Upper lobe of left lung (tissue), 6 donors: ENCODE measurements at regions not wholly inside any gene's neighbourhood (a gene's known extent, or its start where the extent isn't known, plus 50 kb on each side); places are given as distances from the start of the nearest gene placed in this dataset.

Experiments
- ATAC-seq, 2 donors: fragments of 200-7000 bp; cut with Tn5 transposase; one replicate each; pipeline ENCODE4 v1.9.1; 2022; ENCODE audit warnings: mild to moderate bottlenecking in 2 of 2, moderate library complexity in 2 of 2; ENCODE audit not compliant: low FRiP score in 2 of 2
- DNase-seq, 2 donors: peaks; one replicate each; pipeline ENCODE4 v3.0.0-alpha.2; 2019 to 2020
- H3K27ac ChIP-seq, 4 donors: fragments of 200-600 bp; sonication (generic); one replicate each; pipeline ENCODE4 v1.5.1; 2016 to 2019
- H3K27me3 ChIP-seq, 4 donors: fragments of 200-600 bp; sonication (generic); one replicate each; pipeline ENCODE4 v1.5.1; 2017 to 2019
- H3K36me3 ChIP-seq, 4 donors: fragments of 200-600 bp; sonication (generic); one replicate each; pipeline ENCODE4 v1.5.1; 2016 to 2019
- H3K4me1 ChIP-seq, 4 donors: fragments of 200-600 bp; sonication (generic); one replicate each; pipeline ENCODE4 v1.5.1; 2018 to 2019
- H3K4me3 ChIP-seq, 4 donors: fragments of 200-600 bp; sonication (generic); one replicate each; pipeline ENCODE4 v1.5.1; 2017 to 2019; ENCODE audit warnings: mild to moderate bottlenecking in 2 of 4, moderate library complexity in 1 of 4
- H3K9me3 ChIP-seq, 4 donors: fragments of 200-600 bp; sonication (generic); one replicate each; pipeline ENCODE4 v1.5.1; 2018 to 2019
- CTCF ChIP-seq, 6 experiments: fragments of 450-650 bp in 4 of 6; fragments of 200-600 bp in 2 of 6; sonication (generic) in 2 of 6; IDR thresholded peaks; one replicate each; pipeline ENCODE4 v1.5.1; 2016 to 2019; ENCODE audit warnings: antibody characterized with exemption in 6 of 6
- EP300 ChIP-seq, 4 donors: sonication (generic); formaldehyde crosslinking; IDR thresholded peaks; one replicate each; pipeline ENCODE4 v1.5.1; 2017; ENCODE audit warnings: antibody characterized with exemption in 4 of 4, control low read depth in 2 of 4
- POLR2A ChIP-seq, 4 donors: fragments of 450-650 bp; IDR thresholded peaks; one replicate each; pipeline ENCODE4 v1.5.1; 2016 to 2017; ENCODE audit warnings: antibody characterized with exemption in 4 of 4, mild to moderate bottlenecking in 2 of 4
- POLR2AphosphoS5 ChIP-seq, 2 donors: sonication (generic); formaldehyde crosslinking; IDR thresholded peaks; one replicate each; pipeline ENCODE4 v1.5.1; 2017; ENCODE audit warnings: antibody characterized with exemption in 2 of 2
- WGBS, 2 donors: methylation state at CpG; one replicate each; pipeline ENCODE4 v1.1.5; 2017 to 2018; 5-methylcytosine and 5-hydroxymethylcytosine counted together
- donor health status: DM: no; HTN: no; CAD: no; lungs with moderate emphysema.
- donor health status: DM: no; HTN: yes; CAD: no; lungs with severe emphysema.

- peaks cover 0 to 14% (median 10%) of the 10 kb centered on the region in 4 donors for H3K4me1 ChIP-seq
- no peaks in the 10 kb centered on the region for H3K36me3 ChIP-seq
- 92 to 100% methylated on average over 2 of the region's 2 CpGs for WGBS, 2 donors
- no peak for ATAC-seq
- H3K27me3 ChIP-seq: no peaks in the 10 kb centered on the region
- H3K27ac ChIP-seq: no peak overlapping the region
- no peak for DNase-seq
- H3K4me3 ChIP-seq: no peak overlapping the region
- no peaks in the 10 kb centered on the region for H3K9me3 ChIP-seq
- TF ChIP-seq POLR2A (IDR thresholded peaks at IDR 0.05) (no peak), EP300 (IDR thresholded peaks at IDR 0.05) (no peak), POLR2AphosphoS5 (IDR thresholded peaks at IDR 0.05) (no peak), CTCF (IDR thresholded peaks at IDR 0.05) (no peak)
Observed at GRCh38 chr10:3900391-3900790, 115.4 kb upstream of the KLF6 start.

- TF ChIP-seq CTCF (IDR thresholded peaks at IDR 0.05) (no peak), EP300 (IDR thresholded peaks at IDR 0.05) (no peak), POLR2AphosphoS5 (IDR thresholded peaks at IDR 0.05) (no peak), POLR2A (IDR thresholded peaks at IDR 0.05) (no peak)
- DNase-seq: peak in 1 of 2 donors; percentile 58
Observed at GRCh38 chr10:3898821-3899220, 113.8 kb upstream of the KLF6 start.

GRCh38 chr10:3897156-3897555 is 112.1 kb upstream of the KLF6 start:
- ATAC-seq (no peak), DNase-seq (no peak)
- TF ChIP-seq EP300 (IDR thresholded peaks at IDR 0.05) (no peak), POLR2A (IDR thresholded peaks at IDR 0.05) (no peak), POLR2AphosphoS5 (IDR thresholded peaks at IDR 0.05) (no peak), CTCF (IDR thresholded peaks at IDR 0.05) (no peak)
- no peaks in the 10 kb centered on the region for H3K9me3 ChIP-seq
- H3K27me3 ChIP-seq: no peaks in the 10 kb centered on the region
- no peaks in the 10 kb centered on the region for H3K36me3 ChIP-seq
- 78 to 82% methylated on average over 6 of the region's 6 CpGs for WGBS, 2 donors
- H3K27ac ChIP-seq: no peak overlapping the region
- peaks cover 0 to 21% (median 10%) of the 10 kb centered on the region in 4 donors for H3K4me1 ChIP-seq
- no peak overlapping the region for H3K4me3 ChIP-seq

More at GRCh38 chr10:3898821-3899220, 113.8 kb upstream of the KLF6 start:
- H3K4me3 ChIP-seq: no peak overlapping the region
- ATAC-seq: no peak
- no peaks in the 10 kb centered on the region for H3K27me3 ChIP-seq
- H3K27ac ChIP-seq: no peak overlapping the region
- H3K36me3 ChIP-seq: no peaks in the 10 kb centered on the region
- WGBS, 2 donors: 67 to 70% methylated on average over 4 of the region's 4 CpGs
- no peaks in the 10 kb centered on the region for H3K9me3 ChIP-seq
- H3K4me1 ChIP-seq: peaks cover 0 to 25% (median 16%) of the 10 kb centered on the region in 4 donors

GRCh38 chr10:3896161-3896560 is 111.2 kb upstream of the KLF6 start:
- TF ChIP-seq EP300 (IDR thresholded peaks at IDR 0.05): no peak
- no peak for TF ChIP-seq POLR2A (IDR thresholded peaks at IDR 0.05)
- TF ChIP-seq POLR2AphosphoS5 (IDR thresholded peaks at IDR 0.05): no peak
- TF ChIP-seq CTCF (IDR thresholded peaks at IDR 0.05): no peak
- 72 to 80% methylated on average over 8 of the region's 8 CpGs for WGBS, 2 donors
- Histone ChIP-seq H3K9me3 (no peaks in the 10 kb centered on the region), H3K4me1 (peaks cover 0 to 19% (median 8%) of the 10 kb centered on the region in 4 donors), H3K4me3 (no peak overlapping the region), H3K27ac (no peak overlapping the region), H3K27me3 (no peaks in the 10 kb centered on the region), H3K36me3 (no peaks in the 10 kb centered on the region)
- DNase-seq (no peak), ATAC-seq (no peak)

- no peaks in the 10 kb centered on the region for H3K9me3 ChIP-seq
- H3K36me3 ChIP-seq: no peaks in the 10 kb centered on the region
- TF ChIP-seq CTCF (IDR thresholded peaks at IDR 0.05): no peak
- TF ChIP-seq EP300 (IDR thresholded peaks at IDR 0.05): peak in 1 of 4 donors; percentile 6
- no peak for TF ChIP-seq POLR2AphosphoS5 (IDR thresholded peaks at IDR 0.05)
- H3K27ac ChIP-seq: peak overlapping the region in 1 of 4 donors; percentile 37
- DNase-seq (no peak), ATAC-seq (no peak)
- peaks cover 0 to 19% (median 8%) of the 10 kb centered on the region in 4 donors for H3K4me1 ChIP-seq
- no peaks in the 10 kb centered on the region for H3K27me3 ChIP-seq
- 64 to 73% methylated on average over 5 of the region's 5 CpGs for WGBS, 2 donors
- H3K4me3 ChIP-seq: no peak overlapping the region
Observed at GRCh38 chr10:3895045-3895631, 110.1 kb upstream of the KLF6 start.
